Activated CD4-positive, CD25-positive, alpha-beta regulatory T cell treated with anti-CD3 and anti-CD28 coated beads, Interleukin-2, amount 50 U/mL, for 72 hours (primary cell): ENCODE measurements at regions not wholly inside any gene's neighbourhood (a gene's known extent, or its start where the extent isn't known, plus 50 kb on each side); places are given as distances from the start of the nearest gene placed in this dataset.
"Not testable (repeated sequence)": the region's sequence is repeated elsewhere in the genome, so short reads cannot be mapped to it uniquely, and the experiment has no call there.

Source experiments
- DNase-seq: peaks from one replicate; pipeline ENCODE4 v3.0.0; 2021

GRCh38 chr2:105525201-105525600 is 126.3 kb upstream of the FHL2 start:
- DNase-seq, result no peak

- no peak for DNase-seq
Measured at GRCh38 chr2:105522645-105523044, 123.8 kb upstream of the FHL2 start.

GRCh38 chr2:105521616-105522015 is 122.8 kb upstream of the FHL2 start:
- no peak for DNase-seq

GRCh38 chr2:105521176-105521575 is 122.3 kb upstream of the FHL2 start:
- no peak for DNase-seq

GRCh38 chr2:105519516-105519915 is 120.7 kb upstream of the FHL2 start:
- DNase-seq, result no peak

- DNase-seq, result no peak
Measured at GRCh38 chr2:105518897-105519296, 120.0 kb upstream of the FHL2 start.

GRCh38 chr2:105517814-105518705 is 119.2 kb upstream of the FHL2 start:
- DNase-seq, result no peak

GRCh38 chr2:105515581-105516415 is 116.9 kb upstream of the FHL2 start:
- DNase-seq, result no peak

GRCh38 chr2:105514576-105514975 is 115.7 kb upstream of the FHL2 start:
- DNase-seq, result no peak

- DNase-seq, result no peak
Measured at GRCh38 chr2:105510761-105511528, 112.1 kb upstream of the FHL2 start.

GRCh38 chr2:105509269-105510086 is 110.6 kb upstream of the FHL2 start:
- no peak for DNase-seq

GRCh38 chr2:105506860-105507259 is 108.0 kb upstream of the FHL2 start:
- not testable (repeated sequence) for DNase-seq

GRCh38 chr2:105504459-105504858 is 105.6 kb upstream of the FHL2 start:
- no peak for DNase-seq

- DNase-seq, result no peak
Measured at GRCh38 chr2:105502625-105503334, 103.9 kb upstream of the FHL2 start.

- DNase-seq, result no peak
Measured at GRCh38 chr2:105498281-105498846, 99.5 kb upstream of the FHL2 start.

- no peak for DNase-seq
Measured at GRCh38 chr2:105497094-105497493, 98.2 kb upstream of the FHL2 start.

GRCh38 chr2:105496271-105496670 is 97.4 kb upstream of the FHL2 start:
- no peak for DNase-seq

GRCh38 chr2:105494683-105495425 is 96.0 kb upstream of the FHL2 start:
- no peak for DNase-seq

GRCh38 chr2:105490956-105491355 is 92.1 kb upstream of the FHL2 start:
- DNase-seq, result no peak

GRCh38 chr2:105490204-105490603 is 91.4 kb upstream of the FHL2 start:
- DNase-seq, result no peak
